ENCODE measurements at regions not wholly inside any gene's neighbourhood (a gene's known extent, or its start where the extent isn't known, plus 50 kb on each side); places are given as distances from the start of the nearest gene placed in this dataset.
A peak's percentile ranks its signal among the peaks of the same experiment; 100 is the strongest.

GRCh38 chr5:6868171-6868570 lies 154.9 kb downstream of the TENT4A start:
- peak in 47 of 56 donors; percentile 2 to 78 (median 37) for DNase-seq

- no peak for DNase-seq
Observed at GRCh38 chr5:6868575-6869215, 155.5 kb downstream of the TENT4A start.

GRCh38 chr5:6869677-6870076 lies 156.4 kb downstream of the TENT4A start:
- no peak for DNase-seq

- DNase-seq, result no peak
Observed at GRCh38 chr5:6872441-6873160, 159.4 kb downstream of the TENT4A start.

- DNase-seq, result no peak
Observed at GRCh38 chr5:6873359-6873758, 160.1 kb downstream of the TENT4A start.

- no peak for DNase-seq
Observed at GRCh38 chr5:6875376-6875775, 162.1 kb downstream of the TENT4A start.

- no peak for DNase-seq
Observed at GRCh38 chr5:6877986-6878828, 165.0 kb downstream of the TENT4A start.

- no peak for DNase-seq
Observed at GRCh38 chr5:6885581-6885980, 172.3 kb downstream of the TENT4A start.

- DNase-seq, result no peak
Observed at GRCh38 chr5:6886866-6887265, 173.6 kb downstream of the TENT4A start.

GRCh38 chr5:6889030-6889429 lies 175.8 kb downstream of the TENT4A start:
- DNase-seq, result no peak

- no peak for DNase-seq
Observed at GRCh38 chr5:6899221-6899620, 186.0 kb downstream of the TENT4A start.

- no peak for DNase-seq
Observed at GRCh38 chr5:6900247-6901227, 187.3 kb downstream of the TENT4A start.

- no peak for DNase-seq
Observed at GRCh38 chr5:6902094-6902493, 188.9 kb downstream of the TENT4A start.

GRCh38 chr5:6902597-6902996 lies 189.4 kb downstream of the TENT4A start:
- DNase-seq, result peak in 28 of 56 donors; percentile 5 to 55 (median 21)

GRCh38 chr5:6903934-6904333 lies 190.7 kb downstream of the TENT4A start:
- DNase-seq, result no peak

GRCh38 chr5:6904860-6905259 lies 191.6 kb downstream of the TENT4A start:
- no peak for DNase-seq

GRCh38 chr5:6905423-6905822 lies 192.2 kb downstream of the TENT4A start:
- no peak for DNase-seq

- no peak for DNase-seq
Observed at GRCh38 chr5:6905883-6906282, 192.7 kb downstream of the TENT4A start.

- no peak for DNase-seq
Observed at GRCh38 chr5:6907320-6907918, 194.2 kb downstream of the TENT4A start.

GRCh38 chr5:6909901-6910300 lies 196.7 kb downstream of the TENT4A start:
- DNase-seq, result peak in 4 of 56 donors; percentile 4 to 9 (median 4)

GRCh38 chr5:6910950-6911349 lies 197.7 kb downstream of the TENT4A start:
- no peak for DNase-seq

All from amygdala (tissue), 56 donors.